Activated T-cell treated with anti-CD3 and anti-CD28 coated beads for 4 hours (primary cell): ENCODE measurements at regions not wholly inside any gene's neighbourhood (a gene's known extent, or its start where the extent isn't known, plus 50 kb on each side); places are given as distances from the start of the nearest gene placed in this dataset.
A peak's percentile ranks its signal among the peaks of the same experiment; 100 is the strongest.

Source experiments
- DNase-seq: peaks from one replicate; pipeline ENCODE4 v3.0.0-alpha.2; 2020

DNA sequence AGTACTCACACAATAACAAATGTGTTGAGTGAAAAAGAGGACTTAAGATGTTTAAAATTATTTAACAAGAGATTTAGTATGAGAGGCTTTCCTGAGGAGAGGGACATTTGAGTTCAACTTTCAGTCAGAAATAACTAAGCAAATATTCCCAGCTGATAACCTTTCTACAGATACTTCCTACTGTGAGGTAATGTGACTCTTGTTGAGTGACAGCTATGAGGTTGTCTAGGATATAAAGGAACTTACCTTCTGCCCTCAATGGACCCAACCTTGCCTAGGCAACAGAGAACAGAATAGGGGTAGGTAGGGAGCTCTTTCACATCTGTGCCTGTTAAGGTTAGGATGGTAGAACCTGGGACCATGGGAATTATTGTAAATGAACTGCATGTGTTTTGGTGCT is 54.7 kb downstream of the GLUD2 start:
- DNase-seq: no peak

DNA sequence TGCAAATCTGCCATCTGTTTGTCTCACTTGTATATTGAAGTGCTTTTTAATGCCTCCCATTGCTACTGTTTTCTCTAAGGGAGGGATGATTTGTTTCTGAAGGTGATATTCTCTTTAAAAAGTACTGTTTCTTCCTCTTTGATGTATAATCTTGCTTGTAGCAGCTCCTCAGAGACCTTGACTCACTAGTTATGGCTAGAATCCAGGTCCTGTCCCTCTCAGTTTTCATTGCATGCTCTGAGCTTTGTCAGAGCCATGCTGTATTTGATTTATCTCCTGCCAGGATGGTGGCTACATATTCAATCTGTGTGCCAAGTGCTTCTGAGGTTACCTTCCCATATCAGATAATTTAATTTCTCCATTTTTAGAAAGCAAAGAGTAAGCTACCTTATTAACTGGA is 56.0 kb downstream of the GLUD2 start:
- no peak for DNase-seq

DNA sequence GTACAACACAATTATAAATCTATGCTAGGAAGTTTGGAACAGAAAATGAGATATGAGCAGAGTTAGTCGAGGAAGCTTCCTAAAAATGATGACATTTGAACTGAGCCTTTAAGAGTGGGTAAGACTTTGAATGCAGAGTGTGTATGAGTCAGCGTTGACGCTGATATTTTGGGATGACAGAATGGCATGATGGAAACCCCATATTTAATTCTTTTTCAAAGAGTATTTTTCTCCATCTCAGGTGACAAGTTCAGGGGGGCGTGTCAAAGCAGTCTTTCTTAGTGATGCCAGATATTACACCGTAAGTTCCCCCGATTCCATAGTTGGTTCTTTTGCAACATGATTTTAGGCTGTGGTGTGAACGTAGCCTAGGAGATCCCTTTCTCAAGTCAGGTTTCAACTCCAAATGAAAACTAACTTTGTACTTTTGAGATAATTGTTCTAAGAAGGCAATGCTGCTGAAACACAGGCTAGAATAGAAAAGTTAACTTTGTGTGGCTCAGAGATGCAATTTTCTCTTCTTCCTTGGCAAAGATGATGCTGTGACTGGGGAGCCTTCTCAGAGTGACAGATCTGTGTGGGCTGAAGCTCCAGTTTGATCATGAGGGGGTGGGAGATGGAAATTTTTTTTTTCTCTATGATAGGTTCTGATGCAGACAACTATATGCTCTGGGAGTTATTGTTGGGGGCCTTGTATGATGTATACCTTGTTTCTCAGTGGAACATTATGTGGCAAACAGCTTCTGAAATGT is 59.2 kb downstream of the GLUD2 start:
- DNase-seq: no peak

DNA sequence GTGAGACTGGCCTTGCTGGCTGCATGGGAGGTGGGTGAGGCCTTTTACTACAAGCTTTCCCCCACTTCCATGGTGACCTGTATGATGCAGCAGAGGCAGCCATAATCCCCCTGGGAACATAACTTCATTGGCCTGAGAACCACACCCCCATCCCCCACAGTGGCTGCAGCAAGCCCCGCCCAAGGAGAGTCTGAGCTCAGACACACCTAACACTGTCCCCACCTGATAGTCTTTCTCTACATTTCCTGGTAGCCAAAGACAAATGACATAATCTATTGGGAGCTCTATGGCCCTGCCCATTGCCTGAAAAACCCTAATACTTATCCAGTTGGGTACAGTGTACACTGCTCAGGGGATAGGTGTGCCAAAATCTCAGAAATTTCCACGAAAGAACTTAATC is 62.6 kb downstream of the GLUD2 start:
- DNase-seq: no peak

DNA sequence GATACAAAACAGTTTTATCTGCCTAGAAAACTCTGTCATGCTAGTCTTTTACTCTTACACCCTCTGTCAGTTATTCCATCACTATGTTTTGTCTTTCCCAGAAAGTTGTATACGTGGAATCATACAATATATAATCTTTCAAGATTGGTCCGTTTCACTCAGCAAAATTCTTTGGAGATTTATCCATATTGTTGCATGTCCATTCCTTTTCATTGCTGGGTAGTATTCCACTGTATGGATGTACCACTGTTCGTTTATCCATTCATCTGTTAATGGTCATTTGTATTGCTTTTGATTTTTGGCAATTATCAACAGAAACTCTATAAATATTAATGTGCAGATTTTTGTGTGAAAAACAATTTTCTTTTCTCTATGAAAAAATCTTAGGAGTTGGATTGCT is 63.1 kb downstream of the GLUD2 start:
- no peak for DNase-seq

DNA sequence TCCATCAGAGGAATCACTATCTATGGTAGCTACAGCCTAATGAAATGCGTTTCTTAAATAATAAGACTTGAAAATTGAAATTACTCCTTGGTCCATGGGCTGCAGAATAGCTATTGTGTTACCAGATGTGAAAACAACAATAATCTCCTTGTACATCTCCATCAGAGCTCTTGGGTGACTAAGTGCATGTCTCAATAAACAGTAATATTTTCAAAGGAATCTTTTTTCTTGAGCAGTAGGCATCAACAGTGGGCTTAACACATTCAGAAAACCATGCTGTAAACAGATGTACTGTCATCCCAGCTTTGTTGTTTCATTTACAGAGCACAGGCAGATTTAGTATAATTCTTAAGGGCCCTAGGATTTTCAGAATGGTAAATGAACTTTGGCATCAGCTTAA is 67.3 kb downstream of the GLUD2 start:
- DNase-seq: no peak

DNA sequence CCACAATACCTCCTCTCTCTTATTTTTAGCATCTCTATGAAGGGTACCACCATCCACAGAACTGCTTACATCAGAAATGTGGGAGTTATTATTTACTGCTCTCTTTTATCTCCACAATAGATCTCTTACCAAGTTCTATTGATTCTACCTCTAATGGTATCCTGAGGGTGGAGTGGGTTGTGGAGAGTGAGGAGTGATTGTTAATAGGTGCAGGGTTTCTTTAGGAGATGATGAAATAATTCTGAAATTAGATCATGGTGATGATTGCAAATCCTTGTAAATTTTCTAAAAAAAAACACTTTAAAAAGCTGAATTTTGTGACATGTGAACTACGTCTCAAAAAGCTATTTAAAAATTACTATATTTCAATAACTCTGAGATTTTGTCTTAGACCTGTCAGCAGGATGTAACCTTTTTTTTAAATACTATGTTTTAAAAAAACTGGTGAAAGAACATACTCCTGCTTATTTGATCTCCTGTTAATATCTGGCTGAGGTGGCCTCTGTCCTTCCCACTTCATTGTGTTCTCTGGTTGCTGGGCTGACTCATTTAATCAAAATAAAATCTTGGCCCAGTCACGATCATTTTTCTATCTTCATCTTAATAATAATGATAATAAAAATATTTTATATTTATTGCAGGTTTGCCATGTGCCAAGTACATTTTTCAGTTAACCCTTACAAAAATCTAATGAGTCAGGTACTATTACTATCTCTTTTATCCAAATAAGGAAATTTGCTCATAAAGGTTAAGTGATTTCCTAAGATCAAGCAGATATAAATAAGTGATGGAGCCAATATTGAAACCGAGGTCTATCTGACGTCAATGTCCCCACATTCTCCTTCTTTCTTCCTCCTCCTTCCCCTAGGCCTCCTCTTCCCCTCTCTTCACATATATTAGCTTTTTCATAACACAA is 73.5 kb downstream of the GLUD2 start:
- DNase-seq: no peak

DNA sequence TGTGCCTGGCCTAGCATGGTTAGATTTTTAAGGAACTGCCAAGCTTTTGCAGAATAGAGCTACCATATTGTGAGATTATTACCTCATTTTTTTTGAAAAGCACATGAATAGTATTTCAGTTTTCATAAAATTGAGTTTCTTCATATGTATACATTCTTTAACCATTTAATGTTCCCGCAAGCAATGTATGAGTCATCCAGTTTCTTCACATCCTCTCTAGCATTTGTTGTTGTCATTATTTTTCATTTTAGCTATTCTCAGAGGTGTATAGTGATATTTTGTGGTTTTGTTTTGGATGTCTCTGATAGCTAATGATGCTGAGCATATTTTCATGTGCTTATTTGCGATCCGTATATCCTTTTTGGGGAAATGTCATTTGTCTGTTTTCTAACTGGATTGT is 74.9 kb downstream of the GLUD2 start:
- DNase-seq: no peak

DNA sequence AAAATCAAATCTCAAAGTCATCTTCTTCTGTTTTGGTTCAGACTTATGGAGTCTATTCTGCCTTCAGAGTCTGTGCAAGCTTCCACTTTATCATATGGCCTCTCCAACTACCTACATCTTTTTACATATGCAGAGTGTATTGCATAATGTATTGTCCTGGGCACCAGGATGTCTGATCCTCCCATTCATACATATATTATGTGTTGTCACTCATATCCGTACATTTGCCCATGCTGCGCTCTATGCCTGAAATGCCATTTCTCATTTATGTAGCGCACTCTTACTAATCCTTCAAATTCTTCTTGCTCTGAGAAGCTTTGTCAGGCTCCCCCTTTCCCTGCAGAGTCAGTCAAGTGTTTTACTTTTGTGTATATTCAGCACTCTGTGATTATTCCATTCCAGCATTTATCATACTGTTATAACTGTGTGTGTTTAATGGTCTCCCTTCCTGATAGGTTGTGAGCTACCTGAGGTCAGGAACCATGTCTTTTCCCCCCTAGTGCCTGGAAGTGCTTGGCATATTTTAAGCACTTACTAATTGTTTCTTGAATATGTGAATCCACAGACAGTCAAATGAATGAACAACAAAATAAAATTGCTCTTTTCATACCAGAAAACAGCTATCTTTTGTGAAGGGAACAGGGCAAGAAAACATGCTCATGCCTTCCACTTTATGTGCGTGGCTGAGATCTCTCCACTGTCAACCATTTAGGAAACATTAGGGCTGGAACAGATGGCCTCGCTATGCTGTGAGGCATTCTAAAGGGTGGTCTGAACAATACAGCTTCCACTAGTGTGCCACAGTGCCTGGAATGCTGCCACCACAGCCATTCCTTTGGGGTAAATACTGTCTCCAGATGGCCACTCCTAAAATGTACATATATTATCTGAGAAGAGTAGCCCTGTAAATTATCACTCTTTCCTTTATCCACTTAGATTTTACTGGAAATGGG is 81.8 kb downstream of the GLUD2 start:
- DNase-seq: no peak

DNA sequence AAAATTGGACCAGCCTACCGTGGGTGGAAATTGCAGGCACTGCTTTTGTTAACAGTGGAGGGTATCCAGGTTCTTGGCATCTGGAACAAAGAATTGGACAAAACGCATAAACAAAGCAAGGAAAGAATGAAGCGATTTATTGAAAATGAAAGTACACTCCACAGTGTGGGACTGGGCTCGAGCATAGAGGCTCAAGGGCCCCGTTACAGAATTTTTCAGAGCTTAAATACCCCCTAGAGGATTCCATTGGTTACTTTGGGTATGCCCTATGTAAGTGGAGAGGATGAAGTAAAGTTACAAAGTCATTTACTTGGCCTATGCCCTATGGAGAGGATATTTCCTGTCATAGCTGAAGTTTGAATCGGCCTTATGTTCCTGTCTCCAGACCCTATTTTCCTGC is 85.3 kb downstream of the GLUD2 start:
- DNase-seq: no peak

DNA sequence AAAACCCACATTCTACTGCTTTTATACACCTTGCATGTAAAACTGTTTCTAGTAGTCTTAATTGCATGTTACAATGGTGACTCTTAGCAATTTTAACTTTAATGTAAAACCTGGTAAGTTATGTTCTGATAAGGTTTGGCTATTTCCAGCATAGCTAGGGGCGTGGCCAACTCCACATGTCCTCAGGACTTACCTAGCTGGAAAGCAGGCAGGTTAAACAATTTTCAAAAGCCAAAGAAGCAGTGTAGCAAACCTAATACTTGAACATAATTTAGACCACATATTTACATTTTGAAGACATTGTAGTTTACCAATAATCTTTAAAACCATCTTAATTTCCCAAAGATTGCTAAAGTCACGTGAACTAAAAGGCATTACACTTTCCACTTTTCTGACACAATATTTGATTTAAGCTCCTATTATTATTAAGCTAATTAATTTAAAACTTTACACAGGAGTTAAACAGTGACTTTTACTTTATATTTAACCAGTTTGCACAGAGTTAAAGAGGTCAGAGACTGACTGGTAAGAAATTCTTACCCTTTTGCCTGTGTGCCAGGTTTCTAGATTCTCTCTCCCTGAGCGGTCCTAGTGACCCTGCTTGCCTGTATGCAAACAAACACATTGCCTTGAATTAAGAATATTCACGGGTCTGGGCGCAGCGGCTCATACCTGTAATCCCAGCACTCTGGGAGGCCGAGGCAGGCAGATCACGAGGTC is 88.2 kb downstream of the GLUD2 start:
- no peak for DNase-seq

DNA sequence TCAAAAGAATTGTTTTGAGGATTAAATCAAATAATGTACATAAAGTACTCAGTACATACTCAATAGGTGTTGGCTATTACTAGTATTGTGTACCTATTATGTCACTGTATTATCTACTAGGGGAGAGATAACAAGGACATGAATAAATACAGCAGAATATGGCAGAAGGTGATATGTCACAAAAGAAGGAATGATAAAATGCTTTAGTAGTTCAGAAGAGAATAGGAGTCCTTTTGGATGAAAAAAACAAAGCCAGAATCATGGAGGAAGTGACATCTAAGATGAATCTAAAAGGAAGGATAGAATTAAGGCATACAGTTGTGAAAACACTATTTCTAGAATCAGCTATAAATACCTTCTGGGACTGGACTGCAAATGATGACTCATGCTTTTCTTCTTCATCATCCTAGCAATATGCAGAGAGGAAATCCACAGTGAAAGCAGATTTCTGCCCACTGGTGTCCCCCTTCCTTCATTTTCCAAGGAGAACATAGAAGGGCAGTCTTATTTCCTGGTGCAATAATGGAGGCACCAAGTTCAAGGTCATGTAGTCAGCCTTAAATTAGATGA is 98.7 kb downstream of the GLUD2 start:
- no peak for DNase-seq

DNA sequence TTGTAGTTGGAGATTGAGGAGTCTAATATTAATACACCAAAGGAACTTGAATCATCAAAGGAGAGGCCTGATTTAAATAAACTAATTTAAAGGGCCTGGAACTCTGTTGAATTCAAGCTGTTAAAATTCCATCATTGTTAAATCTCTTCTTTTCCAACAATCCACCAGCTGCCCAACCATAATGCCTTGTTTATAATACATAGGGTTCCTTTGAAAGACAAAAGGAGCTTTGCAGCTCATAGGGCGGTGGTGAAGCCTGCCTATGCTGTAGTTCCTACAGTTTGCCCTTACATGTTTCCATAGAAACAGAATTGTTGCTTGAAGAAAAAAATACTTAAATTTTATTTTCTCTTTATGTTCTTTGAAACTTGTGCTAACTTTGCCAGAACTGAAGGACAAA is 102.8 kb downstream of the GLUD2 start:
- no peak for DNase-seq

DNA sequence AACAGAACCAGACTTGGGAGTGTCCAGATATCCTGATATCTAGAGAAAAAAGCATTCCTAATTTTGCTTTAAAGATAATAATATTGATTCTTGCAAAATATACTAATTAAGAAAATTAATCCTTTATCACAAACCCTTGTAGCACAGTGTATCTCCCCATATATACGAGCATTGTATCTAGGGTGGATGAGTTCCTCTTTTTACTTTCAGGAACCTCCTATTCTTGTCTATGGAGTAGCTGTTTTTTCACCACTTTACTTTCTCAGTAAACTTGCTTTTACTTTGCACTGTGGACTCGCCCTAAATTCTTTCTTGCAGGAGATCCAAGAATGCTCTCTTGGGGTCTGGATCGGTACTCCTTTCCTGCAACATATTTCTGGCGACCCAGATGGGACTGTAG is 103.9 kb downstream of the GLUD2 start:
- DNase-seq: no peak

DNA sequence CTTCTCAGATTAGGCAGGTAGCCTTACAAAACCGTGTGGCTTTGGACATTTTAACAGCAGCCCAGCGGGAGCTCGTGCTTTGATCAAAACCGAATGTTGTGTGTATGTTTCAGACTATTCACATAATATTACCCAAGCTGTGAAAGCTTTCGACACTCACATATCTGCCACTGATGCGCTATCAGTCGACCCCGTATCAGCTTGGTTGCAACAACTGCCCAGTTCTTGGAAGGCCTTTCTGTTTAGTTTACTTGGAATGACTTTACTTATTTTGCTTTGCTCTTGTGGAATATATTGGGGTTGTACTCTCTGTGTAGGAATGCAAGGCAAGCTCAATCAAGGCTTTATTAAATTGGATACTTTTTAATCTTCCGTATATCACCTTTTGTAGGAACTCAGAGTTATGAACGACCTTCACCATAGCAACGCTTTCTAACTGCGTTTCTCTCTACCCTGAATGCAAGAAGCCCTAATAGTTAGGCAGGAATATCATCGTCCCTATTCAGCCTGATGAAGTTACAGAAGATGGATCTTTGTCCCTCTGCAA is 107.5 kb downstream of the GLUD2 start:
- DNase-seq: no peak

DNA sequence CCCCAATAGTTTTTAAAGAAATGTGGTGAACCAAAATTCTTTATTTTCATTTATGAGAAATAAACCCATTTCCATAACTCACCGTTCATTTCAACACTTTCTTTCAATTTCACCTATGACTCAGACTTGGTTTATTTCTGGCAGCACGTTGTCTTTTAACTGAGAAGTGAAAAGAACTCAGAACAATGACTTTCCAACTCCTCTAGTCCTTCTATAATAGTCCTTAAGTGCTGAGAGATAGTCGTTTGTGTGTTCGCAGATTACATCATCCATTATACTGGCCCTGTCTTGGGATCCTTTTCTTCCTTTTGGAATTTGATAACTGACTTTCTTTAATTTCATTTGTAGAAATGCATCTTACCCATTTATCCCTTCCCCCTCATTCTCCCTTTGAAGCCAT is 113.6 kb downstream of the GLUD2 start:
- no peak for DNase-seq

DNA sequence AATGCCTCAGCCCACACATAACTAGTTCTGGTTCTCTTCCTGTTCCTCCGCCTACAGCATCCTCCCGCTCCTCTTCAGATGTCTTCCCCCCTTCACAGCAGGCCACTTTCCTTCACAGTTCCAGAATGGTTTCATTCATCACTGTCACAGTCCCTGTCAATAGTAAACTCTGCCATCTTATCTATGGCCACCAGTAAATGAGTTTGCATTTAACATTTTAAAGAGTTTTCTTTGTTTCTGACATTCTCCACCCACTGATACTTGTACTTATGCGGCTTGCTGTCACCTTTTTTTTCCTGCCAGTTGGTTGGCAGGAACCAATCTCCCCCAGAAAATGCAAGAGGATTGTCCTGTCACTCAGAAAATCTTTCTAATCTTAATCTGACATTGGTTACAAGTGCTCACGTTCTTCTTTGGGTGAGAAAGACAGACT is 114.1 kb downstream of the GLUD2 start:
- DNase-seq: peak; percentile 1

DNA sequence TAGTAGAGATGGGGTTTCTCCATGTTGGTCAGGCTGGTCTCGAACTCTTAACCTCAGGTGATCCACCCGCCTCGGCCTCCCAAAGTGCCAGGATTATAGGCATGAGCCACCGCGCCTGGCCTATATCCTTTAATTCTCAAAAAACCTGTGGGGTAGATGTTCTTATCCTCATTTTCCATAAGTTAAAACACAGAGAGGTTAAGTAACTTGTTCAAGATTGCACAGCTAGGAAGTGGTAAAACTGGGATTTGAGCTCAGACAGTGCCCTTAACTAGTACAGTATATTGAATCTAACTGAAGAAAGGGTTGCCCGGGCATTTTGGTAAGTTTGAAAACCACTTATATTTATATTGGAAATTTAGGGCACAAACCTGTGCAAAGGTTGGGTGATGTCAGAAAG is 116.0 kb downstream of the GLUD2 start:
- DNase-seq: no peak

DNA sequence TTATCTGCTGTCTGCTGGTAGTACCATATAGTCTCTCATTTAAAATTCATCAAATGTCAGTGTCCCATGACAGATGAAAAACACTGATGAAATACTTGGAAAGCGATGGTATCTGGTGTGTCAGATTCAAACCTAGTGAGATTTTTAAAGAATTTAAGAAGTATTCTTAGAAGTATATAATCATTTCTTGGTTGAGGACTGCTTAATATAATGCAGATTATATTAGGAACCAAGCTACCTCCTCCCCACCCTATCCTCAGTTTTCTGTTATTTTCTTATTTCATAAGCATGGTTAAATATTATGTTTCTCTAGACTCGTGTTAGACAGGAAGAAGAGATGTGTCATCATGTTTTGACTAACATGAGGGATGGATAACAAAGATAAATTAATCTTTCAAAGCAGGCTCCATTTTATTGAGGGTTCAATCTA is 118.5 kb downstream of the GLUD2 start:
- DNase-seq: no peak

DNA sequence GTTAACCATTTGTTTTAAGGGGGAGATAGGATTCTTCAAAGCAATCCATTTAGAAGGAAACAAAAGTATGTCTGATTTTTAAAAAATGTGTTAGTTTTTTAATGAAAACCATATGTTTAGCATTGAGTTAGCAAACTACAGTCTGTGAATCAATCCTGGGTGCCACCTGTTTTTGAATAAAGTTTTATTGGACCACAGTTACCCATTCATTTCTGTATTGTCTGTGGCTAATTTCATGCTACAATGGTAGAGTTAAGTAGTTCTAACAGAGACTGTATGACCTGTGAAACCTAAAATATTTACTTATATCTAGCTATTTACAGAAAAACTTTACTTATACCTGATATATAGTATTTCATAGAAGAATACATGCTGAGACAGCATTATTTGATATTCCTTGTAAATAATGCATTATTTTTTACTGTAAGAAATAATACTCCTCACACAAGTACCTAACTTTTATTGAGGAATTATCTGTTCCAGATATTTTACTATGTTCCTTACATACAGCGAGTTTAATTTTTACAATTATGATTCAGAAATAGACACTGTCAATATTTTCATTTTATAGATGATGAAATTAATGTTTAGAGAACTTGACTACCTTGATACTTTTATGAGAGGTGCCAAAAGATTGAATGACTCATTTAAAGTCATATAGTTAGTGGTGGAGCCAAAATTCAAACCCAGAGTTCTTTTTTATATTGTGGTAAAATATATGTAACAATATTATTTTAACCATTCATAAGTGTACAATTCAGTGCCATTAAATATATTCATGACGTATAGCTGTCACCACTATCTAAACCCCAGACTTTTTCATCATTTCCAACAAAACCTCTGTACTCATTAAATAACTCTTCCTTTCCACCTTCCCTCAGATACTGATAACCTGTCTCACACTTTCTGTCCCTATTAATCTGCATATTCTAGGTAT is 122.0 kb downstream of the GLUD2 start:
- no peak for DNase-seq

DNA sequence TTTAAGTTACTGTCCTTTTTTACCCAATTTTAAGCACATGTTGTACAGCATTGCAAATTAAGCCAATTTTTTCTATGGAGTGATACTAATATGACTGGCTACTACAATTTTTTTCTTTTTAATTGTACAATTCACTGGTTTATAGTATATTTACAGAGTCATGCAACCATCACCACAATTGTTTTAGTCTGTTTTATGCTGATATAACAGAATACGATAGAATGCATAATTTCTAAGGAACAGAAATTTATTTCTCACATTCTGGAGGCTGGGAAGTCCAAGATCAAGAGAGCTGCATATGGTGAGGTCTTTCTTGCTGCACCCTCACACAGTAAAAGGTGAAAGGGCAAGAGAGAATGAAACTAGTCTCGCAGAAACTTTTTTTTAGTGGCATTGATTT is 125.3 kb downstream of the GLUD2 start:
- no peak for DNase-seq
